Activated T-helper 2 cell treated with anti-CD3 and anti-CD28 coated beads, Interferon-gamma antibody, Interleukin-2, Interleukin-4, amounts not matched to agents 10 μg/mL and 5 μg/mL and 100 μg/mL, durations not matched to agents 14 hours and 24 hours and 36 hours (primary cell): ENCODE measurements at regions not wholly inside any gene's neighbourhood (a gene's known extent, or its start where the extent isn't known, plus 50 kb on each side); places are given as distances from the start of the nearest gene placed in this dataset.

Experiments used
- DNase-seq: peaks from one replicate; pipeline ENCODE4 v3.0.0; 2021; ENCODE audit warnings: low spot score
- H3K27ac Mint-ChIP-seq: one replicate; pipeline ENCODE4 v1.8.0; 2021; ENCODE audit warnings: mixed read lengths
- H3K27me3 Mint-ChIP-seq: one replicate; pipeline ENCODE4 v1.8.0; 2021; ENCODE audit warnings: low read depth, mixed read lengths
- H3K36me3 Mint-ChIP-seq: one replicate; pipeline ENCODE4 v1.8.0; 2021; ENCODE audit warnings: low read depth, mixed read lengths
- H3K4me1 Mint-ChIP-seq: one replicate; pipeline ENCODE4 v1.8.0; 2021; ENCODE audit warnings: low read depth, mixed read lengths
- H3K4me3 Mint-ChIP-seq: one replicate; pipeline ENCODE4 v1.8.0; 2021; ENCODE audit warnings: low read depth, mild to moderate bottlenecking, moderate library complexity, mixed read lengths
- H3K9me3 Mint-ChIP-seq: one replicate; pipeline ENCODE4 v1.8.0; 2021; ENCODE audit warnings: mixed read lengths
- intact Hi-C: fragments of 100-400 bp; cut with micrococcal nuclease; formaldehyde crosslinking; loops from one replicate; pipeline ENCODE4 v1.15.1; 2023

DNA sequence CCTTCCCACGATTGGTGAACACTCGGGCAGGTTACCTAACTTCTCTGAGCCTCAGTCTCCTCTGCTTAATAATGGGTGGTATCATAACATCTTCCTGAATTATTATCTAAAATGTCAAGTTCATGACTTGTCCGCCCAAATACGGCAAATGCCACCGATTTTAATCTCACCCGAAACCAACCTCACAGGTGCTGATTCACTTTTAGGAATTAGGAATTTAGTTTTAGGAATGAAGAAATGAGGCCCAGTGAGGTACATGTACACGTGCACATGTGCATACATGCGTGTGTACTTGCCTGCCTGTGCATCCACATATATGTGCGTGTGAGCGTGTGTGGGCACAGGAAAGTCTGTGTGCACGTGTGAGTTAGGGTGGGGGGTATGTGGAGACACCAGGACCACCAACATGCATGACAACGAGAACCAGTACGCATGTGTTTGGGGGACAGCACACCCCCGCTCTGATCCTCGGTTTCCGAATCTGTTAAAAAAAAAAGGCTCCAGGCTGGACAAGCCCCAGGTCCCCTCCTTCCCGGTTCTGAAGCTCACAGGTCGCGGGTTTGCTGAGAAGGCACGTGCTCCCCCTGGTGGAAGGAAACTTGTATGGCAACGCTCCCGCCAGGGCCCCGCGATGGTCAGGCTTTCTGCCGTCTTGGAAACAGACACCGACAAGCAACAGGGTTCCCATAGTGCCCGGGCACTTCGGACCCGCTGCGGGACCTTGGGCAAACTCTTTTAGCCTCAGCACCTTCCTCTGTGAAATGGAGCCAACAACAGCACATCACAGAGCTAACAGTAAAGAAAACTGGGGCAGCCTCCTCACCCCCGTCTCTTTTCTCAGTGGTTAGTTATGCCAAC is 219.2 kb downstream of the RBFOX3 start:
- no peak overlapping the region for H3K27ac Mint-ChIP-seq
- H3K36me3 Mint-ChIP-seq: no peaks in the 10 kb centered on the region
- no peaks in the 10 kb centered on the region for H3K9me3 Mint-ChIP-seq
- intact Hi-C loops: loop anchor here (2.0 to 5.0 kb wide), 2 partner anchors 305 to 319 kb away; partner anchors contain the start of gene ENGASE
- H3K4me1 Mint-ChIP-seq: no peaks in the 10 kb centered on the region
- no peak overlapping the region for H3K4me3 Mint-ChIP-seq
- peak; percentile 45 for DNase-seq
- peaks cover 17% of the 10 kb centered on the region for H3K27me3 Mint-ChIP-seq

GRCh38 chr17:79389896-79390295 is 221.0 kb downstream of the RBFOX3 start:
- intact Hi-C loops: loop anchor here (5.0 kb wide), 1 partner anchor 318 kb away; the partner anchor contains the start of gene ENGASE
- no peaks in the 10 kb centered on the region for H3K9me3 Mint-ChIP-seq
- H3K27ac Mint-ChIP-seq: no peak overlapping the region
- H3K4me1 Mint-ChIP-seq: no peaks in the 10 kb centered on the region
- no peaks in the 10 kb centered on the region for H3K36me3 Mint-ChIP-seq
- peaks cover 17% of the 10 kb centered on the region for H3K27me3 Mint-ChIP-seq
- DNase-seq: no peak
- no peak overlapping the region for H3K4me3 Mint-ChIP-seq

DNA sequence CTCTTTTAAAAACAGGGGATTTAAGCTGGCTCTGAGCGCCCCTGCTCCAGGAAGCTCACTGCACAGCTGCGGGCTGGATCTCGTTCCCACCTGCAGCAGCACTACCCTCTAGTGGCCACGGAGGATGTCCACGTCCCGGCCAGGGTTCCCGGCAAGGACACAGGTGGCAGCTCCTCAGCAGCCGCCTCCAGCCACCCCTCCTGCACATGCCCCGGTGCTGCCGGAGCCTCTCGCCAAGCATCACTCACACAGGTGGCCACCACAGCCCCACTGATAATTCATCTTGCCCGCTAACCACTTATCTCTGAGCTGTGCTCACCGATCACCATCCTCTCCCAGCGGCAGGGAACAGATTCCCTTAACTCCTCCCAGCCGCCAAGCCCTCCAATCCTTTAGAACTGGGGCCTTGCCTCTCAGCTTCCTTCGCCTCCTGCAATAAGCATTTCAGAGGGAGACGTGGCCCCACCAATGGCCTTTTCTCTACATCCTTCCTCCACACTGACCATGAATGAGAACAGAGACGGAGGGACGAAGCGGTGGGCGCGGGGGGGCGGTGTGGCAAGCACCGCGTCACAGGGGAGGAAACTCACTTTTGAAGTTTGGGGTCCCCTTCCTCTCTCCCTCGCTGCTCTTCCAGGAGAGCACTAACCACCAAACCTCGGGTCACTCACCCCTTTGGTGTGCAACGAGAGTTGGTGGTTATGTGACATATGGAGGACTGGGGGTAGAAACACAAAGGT is 222.1 kb downstream of the RBFOX3 start:
- H3K4me3 Mint-ChIP-seq: no peak overlapping the region
- H3K4me1 Mint-ChIP-seq: no peaks in the 10 kb centered on the region
- peaks cover 17% of the 10 kb centered on the region for H3K27me3 Mint-ChIP-seq
- intact Hi-C loops: no loop called here
- H3K36me3 Mint-ChIP-seq: no peaks in the 10 kb centered on the region
- no peak for DNase-seq
- no peaks in the 10 kb centered on the region for H3K9me3 Mint-ChIP-seq
- H3K27ac Mint-ChIP-seq: no peak overlapping the region

DNA sequence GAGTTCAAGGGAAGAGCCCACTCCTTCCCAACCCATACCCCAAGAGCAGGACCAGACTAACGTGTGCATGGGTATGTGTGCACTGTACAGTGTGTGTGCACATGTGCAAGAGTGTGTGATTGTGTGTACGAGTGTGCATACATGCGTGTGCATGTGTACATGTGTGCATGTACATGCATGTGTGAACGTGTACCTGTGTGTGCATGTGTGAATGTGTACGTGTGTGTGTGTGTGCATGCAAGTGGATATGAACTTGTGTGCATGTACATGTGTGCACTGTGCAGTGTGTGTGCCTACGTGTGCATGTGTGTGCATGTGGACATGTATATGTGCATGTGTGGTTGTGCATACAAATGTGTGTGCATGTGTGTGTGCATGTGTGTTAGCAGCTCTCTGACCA is 223.1 kb downstream of the RBFOX3 start:
- intact Hi-C loops: no loop called here
- Mint-ChIP-seq H3K36me3 (no peaks in the 10 kb centered on the region), H3K27me3 (peaks cover 15% of the 10 kb centered on the region), H3K4me1 (no peaks in the 10 kb centered on the region), H3K4me3 (no peak overlapping the region), H3K27ac (no peak overlapping the region), H3K9me3 (no peaks in the 10 kb centered on the region)
- DNase-seq: no peak

DNA sequence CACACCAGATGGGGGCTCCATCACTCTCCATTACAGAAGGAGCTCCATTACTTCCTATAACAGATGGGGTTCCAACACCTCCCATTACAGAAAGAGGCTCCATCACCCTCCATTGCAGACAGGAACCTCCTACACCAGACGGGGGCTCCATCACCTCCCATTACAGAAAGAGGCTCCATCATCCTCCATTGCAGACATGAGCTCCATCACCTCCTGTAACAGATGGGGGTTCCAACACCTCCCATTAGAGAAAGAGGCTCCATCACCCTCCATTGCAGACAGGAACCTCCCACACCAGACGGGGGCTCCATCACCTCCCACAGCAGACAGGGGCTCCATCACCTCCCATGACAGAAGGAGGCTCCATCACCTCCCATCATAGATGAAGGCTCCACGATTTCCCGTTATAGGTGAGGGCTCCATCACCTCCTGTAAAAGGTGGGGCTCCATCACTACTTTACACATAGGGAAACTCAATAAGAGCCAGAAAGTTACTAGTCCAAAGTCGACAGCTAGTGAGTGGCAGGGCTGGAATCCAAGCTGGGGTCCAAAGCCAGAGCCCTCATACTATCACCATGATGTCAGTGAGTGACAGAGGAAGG is 224.8 kb downstream of the RBFOX3 start:
- Mint-ChIP-seq H3K9me3 (no peaks in the 10 kb centered on the region), H3K4me3 (no peak overlapping the region), H3K27ac (no peak overlapping the region), H3K4me1 (no peaks in the 10 kb centered on the region), H3K36me3 (no peaks in the 10 kb centered on the region), H3K27me3 (peaks cover 7% of the 10 kb centered on the region)
- no peak for DNase-seq
- intact Hi-C loops: no loop called here

GRCh38 chr17:79382313-79382712 is 228.5 kb downstream of the RBFOX3 start:
- Mint-ChIP-seq H3K4me3 (no peak overlapping the region), H3K4me1 (no peaks in the 10 kb centered on the region), H3K36me3 (no peaks in the 10 kb centered on the region), H3K27ac (no peak overlapping the region), H3K9me3 (no peaks in the 10 kb centered on the region), H3K27me3 (no peaks in the 10 kb centered on the region)
- intact Hi-C loops: no loop called here
- DNase-seq: no peak

DNA sequence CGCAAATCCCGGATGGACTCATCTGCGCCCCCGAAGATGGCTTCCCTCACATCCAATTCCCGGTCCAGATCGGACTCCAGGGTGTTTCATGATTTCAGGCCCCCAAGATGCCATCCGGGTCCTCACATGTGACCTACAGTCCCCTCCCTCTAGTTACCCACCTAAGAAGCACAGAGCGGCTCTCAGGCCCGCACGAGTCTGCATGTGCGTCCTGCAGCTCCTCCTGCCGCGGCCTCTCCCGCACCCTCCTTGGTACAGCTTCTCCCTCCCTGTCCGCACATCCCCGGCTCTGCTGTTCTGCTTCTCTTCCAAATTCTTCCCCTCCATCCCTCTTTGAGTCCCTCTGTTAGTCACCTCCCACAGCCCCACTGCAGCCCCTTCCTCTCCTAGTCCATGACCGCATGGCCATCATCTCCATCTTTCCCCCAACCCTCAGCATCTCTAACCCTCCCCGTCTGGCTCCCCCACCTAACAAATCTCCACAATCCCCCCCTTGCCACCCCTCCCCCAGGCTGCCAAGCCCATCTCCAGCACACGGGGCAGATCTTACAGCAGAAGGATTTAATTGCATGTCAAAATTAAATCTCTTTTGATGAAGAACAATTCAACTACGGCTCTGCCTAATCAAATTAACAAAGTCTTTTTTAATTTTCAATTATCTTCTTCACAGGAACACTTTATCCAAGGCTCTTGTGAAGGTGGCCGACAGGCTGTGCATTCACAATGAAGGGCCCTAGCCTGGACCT is 231.0 kb downstream of the RBFOX3 start:
- Mint-ChIP-seq H3K9me3 (no peaks in the 10 kb centered on the region), H3K27me3 (no peaks in the 10 kb centered on the region), H3K4me3 (no peak overlapping the region), H3K4me1 (no peaks in the 10 kb centered on the region), H3K27ac (no peak overlapping the region), H3K36me3 (no peaks in the 10 kb centered on the region)
- no peak for DNase-seq
- intact Hi-C loops: no loop called here

- H3K9me3 Mint-ChIP-seq: no peaks in the 10 kb centered on the region
- DNase-seq: no peak
- intact Hi-C loops: no loop called here
- no peaks in the 10 kb centered on the region for H3K27me3 Mint-ChIP-seq
- no peaks in the 10 kb centered on the region for H3K4me1 Mint-ChIP-seq
- H3K4me3 Mint-ChIP-seq: no peak overlapping the region
- no peaks in the 10 kb centered on the region for H3K36me3 Mint-ChIP-seq
- H3K27ac Mint-ChIP-seq: no peak overlapping the region
Observed at GRCh38 chr17:79377230-79377786, 233.5 kb downstream of the RBFOX3 start.

DNA sequence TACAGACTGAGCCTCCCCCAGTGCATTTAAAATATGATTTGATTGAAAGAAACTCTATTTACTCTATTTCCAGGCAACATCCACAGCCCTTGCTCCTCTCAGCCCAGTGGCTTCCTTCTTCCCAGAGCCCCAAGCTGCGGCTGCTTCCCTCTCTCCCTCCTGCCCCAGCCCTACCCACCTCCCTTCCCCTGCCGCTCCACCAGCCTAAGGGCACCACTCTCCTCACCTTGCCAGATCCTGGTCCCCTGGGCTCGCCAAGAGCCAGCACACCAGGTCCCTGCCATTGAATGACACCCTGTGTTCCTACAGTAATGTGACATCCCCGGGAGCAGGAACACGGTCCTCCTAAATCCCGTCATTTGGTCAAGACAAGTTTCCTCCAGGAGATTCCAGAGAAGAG is 236.0 kb downstream of the RBFOX3 start:
- Mint-ChIP-seq H3K27ac (no peak overlapping the region), H3K4me1 (no peaks in the 10 kb centered on the region), H3K9me3 (no peaks in the 10 kb centered on the region), H3K4me3 (no peak overlapping the region), H3K27me3 (no peaks in the 10 kb centered on the region), H3K36me3 (no peaks in the 10 kb centered on the region)
- intact Hi-C loops: no loop called here
- DNase-seq: no peak

DNA sequence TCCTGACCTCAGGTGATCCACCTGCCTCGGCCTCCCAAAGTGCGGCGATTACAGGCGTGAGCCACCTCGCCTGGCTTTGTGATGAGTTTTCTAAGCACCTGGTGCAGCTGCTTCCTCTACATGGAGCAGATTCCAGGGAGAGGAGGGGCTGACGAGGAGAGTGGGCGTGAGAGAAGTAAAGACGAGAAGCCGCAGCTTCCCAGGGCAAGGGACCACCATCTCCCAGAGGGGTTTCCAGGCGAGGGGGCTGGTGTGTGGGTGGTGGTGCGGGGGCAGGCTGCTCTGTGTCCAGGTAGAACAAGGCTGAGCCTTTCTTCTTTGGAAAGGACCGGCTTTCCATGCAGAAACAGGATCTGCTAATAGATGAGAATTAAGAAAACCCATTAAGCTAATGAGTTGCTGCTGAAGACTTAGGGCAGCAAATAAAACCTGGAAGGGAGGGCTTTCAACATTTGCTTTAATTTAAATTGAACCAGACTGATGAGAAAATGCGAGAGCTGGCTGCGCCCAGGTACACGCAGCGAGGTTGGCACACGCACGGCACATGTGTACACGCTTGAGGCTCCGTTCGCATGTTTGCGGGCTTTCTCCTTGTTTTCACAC is 236.7 kb downstream of the RBFOX3 start:
- intact Hi-C loops: no loop called here
- Mint-ChIP-seq H3K27me3 (no peaks in the 10 kb centered on the region), H3K36me3 (no peaks in the 10 kb centered on the region), H3K4me3 (no peak overlapping the region), H3K9me3 (no peaks in the 10 kb centered on the region), H3K27ac (no peak overlapping the region), H3K4me1 (no peaks in the 10 kb centered on the region)
- DNase-seq: no peak

GRCh38 chr17:79372470-79373238 is 238.2 kb downstream of the RBFOX3 start:
- Mint-ChIP-seq H3K4me1 (no peaks in the 10 kb centered on the region), H3K36me3 (no peaks in the 10 kb centered on the region), H3K9me3 (no peaks in the 10 kb centered on the region), H3K4me3 (no peak overlapping the region), H3K27ac (no peak overlapping the region), H3K27me3 (no peaks in the 10 kb centered on the region)
- intact Hi-C loops: no loop called here
- no peak for DNase-seq
